GM23338 (cell line): ENCODE measurements at regions not wholly inside any gene's neighbourhood (a gene's known extent, or its start where the extent isn't known, plus 50 kb on each side); places are given as distances from the start of the nearest gene placed in this dataset.

Source experiments
- ATAC-seq: fragments of 200-7000 bp; cut with Tn5 transposase; 3 replicates; pipeline ENCODE4 v1.9.1; 2020
- DNase-seq: peaks from one replicate; pipeline ENCODE4 v3.0.0-alpha.2; 2015; ENCODE audit warnings: low spot score
- H2AFZ ChIP-seq: fragments of 200-600 bp; sonication (generic); 2 replicates; pipeline ENCODE4 v1.8.0; 2016; ENCODE audit warnings: antibody characterized with exemption, mild to moderate bottlenecking, moderate library complexity
- H3F3A ChIP-seq: fragments of 200-600 bp; sonication (generic); replicated peaks from 2 replicates; pipeline ENCODE4 v1.8.0; 2017; ENCODE audit warnings: antibody characterized with exemption, mixed run types, low read depth
- H3K27ac ChIP-seq: fragments of 200-600 bp; sonication (generic); 2 replicates; pipeline ENCODE4 v1.6.1; 2016; ENCODE audit warnings: low read depth
- H3K27me3 ChIP-seq: fragments of 200-600 bp; sonication (generic); 2 replicates; pipeline ENCODE4 v1.8.0; 2016; ENCODE audit warnings: mild to moderate bottlenecking, mixed run types, moderate library complexity; ENCODE audit not compliant: insufficient read depth
- H3K36me3 ChIP-seq: fragments of 200-600 bp; sonication (generic); 2 replicates; pipeline ENCODE4 v1.8.0; 2016; ENCODE audit warnings: mild to moderate bottlenecking; ENCODE audit not compliant: insufficient read depth
- H3K4me1 ChIP-seq: fragments of 200-600 bp; sonication (generic); 2 replicates; pipeline ENCODE4 v1.8.0; 2016; ENCODE audit warnings: mild to moderate bottlenecking, moderate library complexity; ENCODE audit not compliant: insufficient read depth
- H3K4me2 ChIP-seq: fragments of 200-600 bp; sonication (generic); 2 replicates; pipeline ENCODE4 v1.7.1; 2017; ENCODE audit warnings: mixed run types
- H3K4me3 ChIP-seq: fragments of 200-600 bp; sonication (generic); 2 replicates; pipeline ENCODE4 v1.6.1; 2016; ENCODE audit warnings: mixed run types
- H3K79me2 ChIP-seq: fragments of 200-600 bp; sonication (generic); replicated peaks from 2 replicates; pipeline ENCODE4 v1.8.0; 2017; ENCODE audit warnings: mild to moderate bottlenecking; ENCODE audit not compliant: insufficient read depth
- H3K9me2 ChIP-seq: fragments of 200-600 bp; sonication (generic); 2 replicates; pipeline ENCODE4 v1.8.0; 2017; ENCODE audit not compliant: insufficient read depth
- H4K20me1 ChIP-seq: fragments of 200-600 bp; sonication (generic); replicated peaks from 2 replicates; pipeline ENCODE4 v1.8.0; 2017; ENCODE audit warnings: mild to moderate bottlenecking; ENCODE audit not compliant: insufficient read depth
- H3K27ac Mint-ChIP-seq: 2 replicates; pipeline ENCODE4 v1.8.0; 2020; ENCODE audit warnings: inconsistent platforms, mild to moderate bottlenecking, moderate library complexity, mixed read lengths
- H3K27me3 Mint-ChIP-seq: 3 replicates; pipeline ENCODE4 v1.8.0; 2022; ENCODE audit warnings: low read depth, mild to moderate bottlenecking, moderate library complexity, mixed read lengths, inconsistent platforms; ENCODE audit not compliant: insufficient read depth, poor library complexity
- H3K36me3 Mint-ChIP-seq: 3 replicates; pipeline ENCODE4 v1.8.0; 2021; ENCODE audit warnings: low read depth, mild to moderate bottlenecking, inconsistent platforms, moderate library complexity, mixed read lengths
- H3K4me1 Mint-ChIP-seq: 3 replicates; pipeline ENCODE4 v1.8.0; 2020; ENCODE audit warnings: mild to moderate bottlenecking, inconsistent platforms, mixed read lengths
- H3K4me3 Mint-ChIP-seq: 3 replicates; pipeline ENCODE4 v1.8.0; 2021; ENCODE audit warnings: moderate library complexity, mild to moderate bottlenecking, inconsistent platforms, mixed read lengths
- H3K9me3 Mint-ChIP-seq: 3 replicates; pipeline ENCODE4 v1.8.0; 2020; ENCODE audit warnings: moderate library complexity, mild to moderate bottlenecking, inconsistent platforms, mixed read lengths
- EZH2phosphoT487 ChIP-seq: fragments of 200-600 bp; sonication (generic); IDR thresholded peaks from one replicate; pipeline ENCODE4 v1.8.1; 2018; ENCODE audit warnings: antibody characterized with exemption; ENCODE audit not compliant: unreplicated experiment
- NANOG ChIP-seq: IDR thresholded peaks from 2 replicates; pipeline ENCODE4 v1.6.1; 2016; ENCODE audit warnings: antibody characterized with exemption, borderline replicate concordance
- POLR2AphosphoS5 ChIP-seq: IDR thresholded peaks from 2 replicates; pipeline ENCODE4 v1.6.1; 2016; ENCODE audit warnings: antibody characterized with exemption, low read depth
- REST ChIP-seq: IDR thresholded peaks from one replicate; pipeline ENCODE4 v1.6.1; 2018; ENCODE audit warnings: antibody characterized with exemption; ENCODE audit not compliant: unreplicated experiment
- STAT1 ChIP-seq: IDR thresholded peaks from one replicate; pipeline ENCODE4 v1.6.1; 2016; ENCODE audit warnings: antibody characterized with exemption; ENCODE audit not compliant: unreplicated experiment
- ZNF114 ChIP-seq: fragments of 250-450 bp; sonication (Bioruptor Pico); IDR thresholded peaks from 2 replicates; pipeline ENCODE4 v1.5.0; 2020; ENCODE audit warnings: mild to moderate bottlenecking, moderate library complexity

GRCh38 chr6:139926711-139927110 lies 552.3 kb upstream of the CITED2 start:
- Mint-ChIP-seq H3K36me3 (no peaks in the 10 kb centered on the region; the same call in 2 of the 3 replicates), H3K9me3 (no peaks in the 10 kb centered on the region), H3K27ac (no peak overlapping the region), H3K4me3 (no peak overlapping the region), H3K4me1 (no peaks in the 10 kb centered on the region), H3K27me3 (no peaks in the 10 kb centered on the region)
- no peak overlapping the region for H3K27ac ChIP-seq
- H3K9me2 ChIP-seq, result peaks cover under 1% of the 10 kb centered on the region; the same call in 1 of the 2 replicates
- H3K27me3 ChIP-seq, result no peaks in the 10 kb centered on the region
- H3K4me3 ChIP-seq, result no peak overlapping the region
- no peaks in the 10 kb centered on the region for H4K20me1 ChIP-seq
- no peak overlapping the region for H2AFZ ChIP-seq
- DNase-seq (no peak), ATAC-seq (no peak)
- H3K4me2 ChIP-seq, result no peak overlapping the region
- TF ChIP-seq NANOG, result no peak
- no peaks in the 10 kb centered on the region for H3K36me3 ChIP-seq
- no peaks in the 10 kb centered on the region for H3K79me2 ChIP-seq
- H3F3A ChIP-seq, result no peaks in the 10 kb centered on the region
- H3K4me1 ChIP-seq, result no peaks in the 10 kb centered on the region

- Histone ChIP-seq H3K27ac (no peak overlapping the region), H3K9me2 (peaks cover 6% of the 10 kb centered on the region; the same call in 1 of the 2 replicates), H3K4me3 (no peak overlapping the region), H2AFZ (peak overlapping the region; percentile 87), H4K20me1 (no peaks in the 10 kb centered on the region), H3K27me3 (no peaks in the 10 kb centered on the region), H3K4me1 (no peaks in the 10 kb centered on the region), H3F3A (no peaks in the 10 kb centered on the region), H3K79me2 (no peaks in the 10 kb centered on the region), H3K4me2 (no peak overlapping the region), H3K36me3 (no peaks in the 10 kb centered on the region)
- Mint-ChIP-seq H3K9me3 (no peaks in the 10 kb centered on the region), H3K4me3 (no peak overlapping the region), H3K4me1 (no peaks in the 10 kb centered on the region), H3K36me3 (no peaks in the 10 kb centered on the region; the same call in 2 of the 3 replicates), H3K27ac (no peak overlapping the region), H3K27me3 (no peaks in the 10 kb centered on the region)
- DNase-seq (no peak), ATAC-seq (no peak)
- TF ChIP-seq ZNF114 (no peak), POLR2AphosphoS5 (no peak), STAT1 (no peak), REST (no peak)
Observed at GRCh38 chr6:139925894-139926641, 551.6 kb upstream of the CITED2 start.

DNA sequence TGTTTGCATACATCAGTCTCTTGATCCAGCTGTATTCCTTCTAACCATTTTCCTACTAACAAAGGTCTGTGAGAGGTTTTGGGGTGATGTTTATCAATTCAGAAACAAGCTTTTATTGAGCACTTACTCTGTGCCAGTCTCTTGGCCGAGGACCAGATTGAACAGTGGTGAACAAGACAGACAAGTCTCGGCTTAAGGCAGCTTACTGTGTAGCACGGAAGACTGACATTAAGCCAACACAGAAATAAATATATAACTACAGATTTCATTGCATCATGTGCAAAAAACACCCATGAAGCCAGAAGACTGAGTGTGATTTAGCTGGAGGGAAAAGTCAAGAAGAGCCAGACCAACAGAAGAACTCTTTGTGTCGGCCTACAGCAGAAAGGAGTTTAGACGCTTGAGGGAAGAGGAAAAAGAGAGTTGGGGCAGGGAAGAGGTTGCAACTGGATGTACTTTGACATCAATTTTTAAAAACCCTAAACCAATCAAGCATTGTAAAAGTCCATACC lies 549.6 kb upstream of the CITED2 start:
- no peak overlapping the region for H3K27ac Mint-ChIP-seq
- Histone ChIP-seq H3K79me2 (no peaks in the 10 kb centered on the region), H3K9me2 (peaks cover 10% of the 10 kb centered on the region; the same call in 1 of the 2 replicates), H4K20me1 (no peaks in the 10 kb centered on the region), H3K27ac (no peak overlapping the region), H3K36me3 (no peaks in the 10 kb centered on the region), H3K4me2 (no peak overlapping the region), H3K4me1 (0 out of 2 replicates have a peak, but pooled peaks cover 6% of the 10 kb centered on the region), H3K27me3 (no peaks in the 10 kb centered on the region), H2AFZ (peak overlapping the region; percentile 59; the same call in 1 of the 2 replicates), H3F3A (no peaks in the 10 kb centered on the region), H3K4me3 (no peak overlapping the region)
- TF ChIP-seq EZH2phosphoT487 (no peak), POLR2AphosphoS5 (no peak)
- H3K27me3 Mint-ChIP-seq, result no peaks in the 10 kb centered on the region
- no peaks in the 10 kb centered on the region; the same call in 2 of the 3 replicates for H3K36me3 Mint-ChIP-seq
- H3K4me3 Mint-ChIP-seq, result no peak overlapping the region
- DNase-seq (no peak), ATAC-seq (no peak)
- no peaks in the 10 kb centered on the region; the same call in 2 of the 3 replicates for H3K9me3 Mint-ChIP-seq
- peaks cover 11% of the 10 kb centered on the region for H3K4me1 Mint-ChIP-seq
